A549 (cell line): ENCODE measurements at regions not wholly inside any gene's neighbourhood (a gene's known extent, or its start where the extent isn't known, plus 50 kb on each side); places are given as distances from the start of the nearest gene placed in this dataset.
"Not testable (repeated sequence)": the region's sequence is repeated elsewhere in the genome, so short reads cannot be mapped to it uniquely, and the experiment has no call there.

ENCODE experiments used
- ATAC-seq, 2 experiments: fragments of 200-7000 bp in 1 of 2; fragments of >200 bp in 1 of 2; cut with Nextera tagmentation in 1 of 2; cut with Tn5 transposase in 1 of 2; 3 replicates each; pipeline versions ENCODE4 v1.8.0 to v1.9.1; 2018 to 2020; ENCODE audit warnings: mild to moderate bottlenecking in 1 of 2, moderate library complexity in 1 of 2
- CTCF ChIA-PET: fragments of 300-600 bp; sonication (Branson Sonifier 250); formaldehyde crosslinking; extraction: SDS; loops from one replicate; lab custom pipeline; 2021; ENCODE audit warnings: antibody characterized with exemption, inconsistent platforms; lab: Yijun Ruan, JAX
- POLR2A ChIA-PET: fragments of 350-600 bp; formaldehyde crosslinking; extraction: SDS; loops from one replicate; lab custom pipeline; 2021; ENCODE audit warnings: antibody characterized with exemption, inconsistent platforms; lab: Yijun Ruan, JAX
- DNase-seq, 2 experiments: peaks; one replicate each; pipeline versions ENCODE4 v3.0.0 to v3.0.0-alpha.2; 2011 to 2016; ENCODE audit warnings: low read depth in 1 of 2, low spot score in 1 of 2
- FAIRE-seq: peaks from 2 replicates; lab custom pipeline; 2011; peaks lifted over from hg19 to GRCh38; lab: Jason Lieb, UNC
- H3K27ac ChIP-seq, 2 experiments: fragments of >200 bp; sonication (Bioruptor Twin); formaldehyde crosslinking; 3 replicates each; pipeline ENCODE4 v1.5.1; 2016 to 2017
- H3K4me1 ChIP-seq: fragments of >200 bp; sonication (Bioruptor Twin); formaldehyde crosslinking; 3 replicates; pipeline ENCODE4 v1.6.1; 2016
- H3K4me2 ChIP-seq: fragments of >200 bp; sonication (Bioruptor Twin); formaldehyde crosslinking; 3 replicates; pipeline ENCODE4 v1.6.1; 2016
- H3K4me3 ChIP-seq: fragments of >200 bp; sonication (Bioruptor Twin); formaldehyde crosslinking; 3 replicates; pipeline ENCODE4 v1.5.1; 2016
- H3K9me3 ChIP-seq: fragments of >200 bp; sonication (Bioruptor Twin); formaldehyde crosslinking; 3 replicates; pipeline ENCODE4 v1.6.1; 2016
- CTCF ChIP-seq: fragments of >200 bp; sonication (Bioruptor Twin); formaldehyde crosslinking; IDR thresholded peaks from 3 replicates; pipeline ENCODE4 v1.5.1; 2016
- EHF ChIP-seq: fragments of 250-450 bp; sonication (Bioruptor Pico); IDR thresholded peaks from 2 replicates; pipeline ENCODE4 v1.5.0; 2020; ENCODE audit warnings: mild to moderate bottlenecking
- FOXS1 ChIP-seq: fragments of 250-450 bp; sonication (Bioruptor Pico); IDR thresholded peaks from 2 replicates; pipeline ENCODE4 v1.5.0; 2020; ENCODE audit warnings: mild to moderate bottlenecking, moderate library complexity
- HOXB13 ChIP-seq: fragments of 250-450 bp; sonication (Bioruptor Pico); IDR thresholded peaks from 2 replicates; pipeline ENCODE4 v1.5.0; 2020; ENCODE audit warnings: low read depth, mild to moderate bottlenecking, moderate library complexity
- HOXB5 ChIP-seq: fragments of 250-450 bp; sonication (Bioruptor Pico); IDR thresholded peaks from 2 replicates; pipeline ENCODE4 v1.5.0; 2020; ENCODE audit warnings: mild to moderate bottlenecking, moderate library complexity
- RAD21 ChIP-seq, 2 experiments: fragments of >200 bp in 1 of 2; sonication (Bioruptor Twin) in 1 of 2; formaldehyde crosslinking in 1 of 2; IDR thresholded peaks in 1 of 2; conservative IDR thresholded peaks in 1 of 2; 2 replicates in 1 of 2; 3 replicates in 1 of 2; pipeline ENCODE4 v1.6.1; 2012 to 2018; ENCODE audit warnings: inconsistent platforms in 1 of 2
- SMC3 ChIP-seq: fragments of >200 bp; sonication (Bioruptor Twin); formaldehyde crosslinking; IDR thresholded peaks from 3 replicates; pipeline ENCODE4 v1.6.1; 2018; ENCODE audit warnings: inconsistent platforms
- ZNF302 ChIP-seq: fragments of 250-450 bp; sonication (Bioruptor Pico); IDR thresholded peaks from 2 replicates; pipeline ENCODE4 v1.9.0; 2021; ENCODE audit warnings: inconsistent platforms, mild to moderate bottlenecking, moderate library complexity
- WGBS: methylation state at CpG from one replicate; pipeline ENCODE4 v1.1.6; 2017; ENCODE audit errors: missing lambda C conversion rate; 5-methylcytosine and 5-hydroxymethylcytosine counted together

- CTCF ChIA-PET = interaction anchor here (1.0 to 1.6 kb wide), 5 partner anchors 43 to 401 kb away, joined by 3 to 5 read pairs (median 3); no protein-coding TSS in a partner anchor
- POLR2A ChIA-PET, FAIRE-seq, H3K9me3 ChIP-seq, H3K4me2 ChIP-seq, H3K27ac ChIP-seq, H3K4me3 ChIP-seq: not testable (repeated sequence)
- peak; percentile 15 to 41 for DNase-seq
- 44% methylated on average over 6 of the region's 9 CpGs for WGBS
- peaks cover 10% of the 10 kb centered on the region; the same call in 2 of the 3 replicates for H3K4me1 ChIP-seq
- 0 out of 3 replicates have a peak, but pooled peaks have one; percentile 5 for TF ChIP-seq CTCF
- peak in 1 of 2 experiments; percentile 60; a peak in 3 of 6 replicates for ATAC-seq
These were observed 77.8 kb upstream of the LPCAT1 start for GRCh38 chr5:1601565-1601964.

GRCh38 chr5:1598950-1599737 is 75.4 kb upstream of the LPCAT1 start:
- H3K4me2 ChIP-seq, H3K4me3 ChIP-seq, H3K9me3 ChIP-seq, POLR2A ChIA-PET: not testable (repeated sequence)
- H3K27ac ChIP-seq = peak overlapping the region in 1 of 2 experiments; percentile 63; a peak in 1 of 6 replicates
- H3K4me1 ChIP-seq = peaks cover 10% of the 10 kb centered on the region; the same call in 2 of the 3 replicates
- DNase-seq = peak in 1 of 2 experiments; percentile 61
- peak; percentile 56 for FAIRE-seq
- peak; percentile 51 to 69; a peak in 4 of 6 replicates for ATAC-seq
- CTCF ChIA-PET = interaction anchor here (1.1 to 1.3 kb wide), 2 partner anchors 120 to 254 kb away, joined by 3 read pairs; no protein-coding TSS in a partner anchor
- WGBS = 15% methylated on average over 5 of the region's 5 CpGs
- TF ChIP-seq RAD21 (conservative IDR thresholded peaks at IDR 0.05 in 1 of 2, IDR thresholded peaks at IDR 0.05 in 1 of 2) (peak; percentile 67 to 76), SMC3 (peak; percentile 51), CTCF (peak; percentile 63)
- TF ChIP-seq, all 56 proteins: peak for 3; not testable (repeated sequence) for 53

- H3K4me1 ChIP-seq = peaks cover 10% of the 10 kb centered on the region; the same call in 2 of the 3 replicates
- 0 out of 2 replicates have a peak, but pooled peaks have one; percentile 2 for TF ChIP-seq EHF (CRISPR knock-in tag)
- TF ChIP-seq, all 56 proteins: peak for 1; not testable (repeated sequence) for 55
- H3K9me3 ChIP-seq, DNase-seq, FAIRE-seq, POLR2A ChIA-PET, H3K4me3 ChIP-seq: not testable (repeated sequence)
- Histone ChIP-seq H3K27ac (peak overlapping the region; percentile 50 to 66; a peak in 3 of 6 replicates), H3K4me2 (peak overlapping the region; percentile 24; the same call in 2 of the 3 replicates)
- peak in 1 of 2 experiments; percentile 41; a peak in 1 of 6 replicates for ATAC-seq
- 65% methylated on average over 3 of the region's 3 CpGs for WGBS
- CTCF ChIA-PET = interaction anchor here (1.0 kb wide), 1 partner anchor 389 kb away, joined by 4 read pairs; no protein-coding TSS in a partner anchor
These were observed 73.3 kb upstream of the LPCAT1 start for GRCh38 chr5:1597093-1597473.

DNA sequence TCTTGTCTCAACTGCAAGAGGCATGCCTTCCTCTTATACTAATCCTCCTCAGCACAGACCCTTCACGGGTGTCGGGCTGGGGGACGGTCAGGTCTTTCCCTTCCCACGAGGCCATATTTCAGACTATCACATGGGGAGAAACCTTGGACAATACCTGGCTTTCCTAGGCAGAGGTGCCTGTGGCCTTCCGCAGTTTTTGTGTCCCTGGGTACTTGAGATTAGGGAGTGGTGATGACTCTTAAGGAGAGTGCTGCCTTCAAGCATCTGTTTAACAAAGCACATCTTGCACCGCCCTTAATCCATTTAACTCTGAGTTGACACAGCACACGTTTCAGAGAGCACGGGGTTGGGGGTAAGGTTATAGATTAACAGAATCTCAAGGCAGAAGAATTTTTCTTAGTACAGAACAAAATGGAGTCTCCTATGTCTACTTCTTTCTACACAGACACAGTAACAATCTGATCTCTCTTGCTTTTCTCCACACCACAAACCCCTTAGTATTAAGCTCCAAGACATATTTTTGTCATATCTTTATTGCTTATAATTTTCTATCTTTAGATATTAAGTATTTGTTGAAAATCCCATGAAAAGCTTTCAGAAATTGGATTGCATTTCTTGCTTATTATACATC is 72.8 kb upstream of the LPCAT1 start:
- H3K4me3 ChIP-seq, H3K9me3 ChIP-seq, POLR2A ChIA-PET, FAIRE-seq, DNase-seq, ATAC-seq: not testable (repeated sequence)
- TF ChIP-seq ZNF302 (CRISPR knock-in tag) = peak; percentile 81
- TF ChIP-seq HOXB13 (CRISPR knock-in tag) = peak; percentile 68; the same call in 1 of the 2 replicates
- TF ChIP-seq EHF (CRISPR knock-in tag) = peak; percentile 85; the same call in 1 of the 2 replicates
- peak; percentile 44; the same call in 1 of the 2 replicates for TF ChIP-seq FOXS1 (CRISPR knock-in tag)
- peak; percentile 84 for TF ChIP-seq HOXB5 (CRISPR knock-in tag)
- peak overlapping the region; percentile 50 to 66; a peak in 3 of 6 replicates for H3K27ac ChIP-seq
- CTCF ChIA-PET = interaction anchor here (1.0 kb wide), 1 partner anchor 388 kb away, joined by 4 read pairs; no protein-coding TSS in a partner anchor
- 39% methylated on average over 8 of the region's 8 CpGs for WGBS
- H3K4me2 ChIP-seq = peak overlapping the region; percentile 24; the same call in 2 of the 3 replicates
- peaks cover 10% of the 10 kb centered on the region; the same call in 2 of the 3 replicates for H3K4me1 ChIP-seq
